ENCODE measurements at regions not wholly inside any gene's neighbourhood (a gene's known extent, or its start where the extent isn't known, plus 50 kb on each side); places are given as distances from the start of the nearest gene placed in this dataset.

DNA sequence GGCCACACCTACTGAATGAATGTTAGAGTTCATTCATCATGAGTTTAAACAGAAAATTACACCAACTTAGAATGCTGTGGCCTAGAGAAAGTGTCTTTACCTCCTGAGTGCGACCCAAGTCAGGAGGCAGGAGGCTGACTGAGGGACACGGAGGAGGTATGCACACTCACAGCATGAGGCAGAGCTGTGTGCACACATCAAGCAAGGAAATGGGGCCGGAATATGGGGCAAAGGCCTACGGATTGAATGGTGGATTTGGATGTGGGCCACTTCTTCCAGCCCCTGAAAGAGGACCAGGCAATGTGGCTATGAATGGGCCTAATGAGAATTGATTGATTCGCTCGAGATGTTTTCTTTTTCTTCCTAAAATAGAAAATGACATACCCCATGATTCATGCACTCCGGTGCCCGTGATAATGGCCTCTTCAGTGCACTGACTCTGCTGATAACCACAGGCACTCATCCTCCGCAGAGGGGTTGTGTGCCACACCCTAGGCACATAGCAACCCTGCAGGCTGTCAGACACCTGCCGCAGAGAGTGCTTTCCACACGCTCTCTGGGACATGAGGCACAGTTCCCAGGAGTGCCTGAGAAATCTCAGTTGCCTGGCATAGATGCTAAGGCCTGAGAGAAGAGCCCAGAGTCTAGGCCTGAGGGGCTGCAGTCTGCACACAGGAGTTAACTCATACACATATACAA, 155.5 kb downstream of the GLUL start (continued):
- TF ChIP-seq, protein P1, sequence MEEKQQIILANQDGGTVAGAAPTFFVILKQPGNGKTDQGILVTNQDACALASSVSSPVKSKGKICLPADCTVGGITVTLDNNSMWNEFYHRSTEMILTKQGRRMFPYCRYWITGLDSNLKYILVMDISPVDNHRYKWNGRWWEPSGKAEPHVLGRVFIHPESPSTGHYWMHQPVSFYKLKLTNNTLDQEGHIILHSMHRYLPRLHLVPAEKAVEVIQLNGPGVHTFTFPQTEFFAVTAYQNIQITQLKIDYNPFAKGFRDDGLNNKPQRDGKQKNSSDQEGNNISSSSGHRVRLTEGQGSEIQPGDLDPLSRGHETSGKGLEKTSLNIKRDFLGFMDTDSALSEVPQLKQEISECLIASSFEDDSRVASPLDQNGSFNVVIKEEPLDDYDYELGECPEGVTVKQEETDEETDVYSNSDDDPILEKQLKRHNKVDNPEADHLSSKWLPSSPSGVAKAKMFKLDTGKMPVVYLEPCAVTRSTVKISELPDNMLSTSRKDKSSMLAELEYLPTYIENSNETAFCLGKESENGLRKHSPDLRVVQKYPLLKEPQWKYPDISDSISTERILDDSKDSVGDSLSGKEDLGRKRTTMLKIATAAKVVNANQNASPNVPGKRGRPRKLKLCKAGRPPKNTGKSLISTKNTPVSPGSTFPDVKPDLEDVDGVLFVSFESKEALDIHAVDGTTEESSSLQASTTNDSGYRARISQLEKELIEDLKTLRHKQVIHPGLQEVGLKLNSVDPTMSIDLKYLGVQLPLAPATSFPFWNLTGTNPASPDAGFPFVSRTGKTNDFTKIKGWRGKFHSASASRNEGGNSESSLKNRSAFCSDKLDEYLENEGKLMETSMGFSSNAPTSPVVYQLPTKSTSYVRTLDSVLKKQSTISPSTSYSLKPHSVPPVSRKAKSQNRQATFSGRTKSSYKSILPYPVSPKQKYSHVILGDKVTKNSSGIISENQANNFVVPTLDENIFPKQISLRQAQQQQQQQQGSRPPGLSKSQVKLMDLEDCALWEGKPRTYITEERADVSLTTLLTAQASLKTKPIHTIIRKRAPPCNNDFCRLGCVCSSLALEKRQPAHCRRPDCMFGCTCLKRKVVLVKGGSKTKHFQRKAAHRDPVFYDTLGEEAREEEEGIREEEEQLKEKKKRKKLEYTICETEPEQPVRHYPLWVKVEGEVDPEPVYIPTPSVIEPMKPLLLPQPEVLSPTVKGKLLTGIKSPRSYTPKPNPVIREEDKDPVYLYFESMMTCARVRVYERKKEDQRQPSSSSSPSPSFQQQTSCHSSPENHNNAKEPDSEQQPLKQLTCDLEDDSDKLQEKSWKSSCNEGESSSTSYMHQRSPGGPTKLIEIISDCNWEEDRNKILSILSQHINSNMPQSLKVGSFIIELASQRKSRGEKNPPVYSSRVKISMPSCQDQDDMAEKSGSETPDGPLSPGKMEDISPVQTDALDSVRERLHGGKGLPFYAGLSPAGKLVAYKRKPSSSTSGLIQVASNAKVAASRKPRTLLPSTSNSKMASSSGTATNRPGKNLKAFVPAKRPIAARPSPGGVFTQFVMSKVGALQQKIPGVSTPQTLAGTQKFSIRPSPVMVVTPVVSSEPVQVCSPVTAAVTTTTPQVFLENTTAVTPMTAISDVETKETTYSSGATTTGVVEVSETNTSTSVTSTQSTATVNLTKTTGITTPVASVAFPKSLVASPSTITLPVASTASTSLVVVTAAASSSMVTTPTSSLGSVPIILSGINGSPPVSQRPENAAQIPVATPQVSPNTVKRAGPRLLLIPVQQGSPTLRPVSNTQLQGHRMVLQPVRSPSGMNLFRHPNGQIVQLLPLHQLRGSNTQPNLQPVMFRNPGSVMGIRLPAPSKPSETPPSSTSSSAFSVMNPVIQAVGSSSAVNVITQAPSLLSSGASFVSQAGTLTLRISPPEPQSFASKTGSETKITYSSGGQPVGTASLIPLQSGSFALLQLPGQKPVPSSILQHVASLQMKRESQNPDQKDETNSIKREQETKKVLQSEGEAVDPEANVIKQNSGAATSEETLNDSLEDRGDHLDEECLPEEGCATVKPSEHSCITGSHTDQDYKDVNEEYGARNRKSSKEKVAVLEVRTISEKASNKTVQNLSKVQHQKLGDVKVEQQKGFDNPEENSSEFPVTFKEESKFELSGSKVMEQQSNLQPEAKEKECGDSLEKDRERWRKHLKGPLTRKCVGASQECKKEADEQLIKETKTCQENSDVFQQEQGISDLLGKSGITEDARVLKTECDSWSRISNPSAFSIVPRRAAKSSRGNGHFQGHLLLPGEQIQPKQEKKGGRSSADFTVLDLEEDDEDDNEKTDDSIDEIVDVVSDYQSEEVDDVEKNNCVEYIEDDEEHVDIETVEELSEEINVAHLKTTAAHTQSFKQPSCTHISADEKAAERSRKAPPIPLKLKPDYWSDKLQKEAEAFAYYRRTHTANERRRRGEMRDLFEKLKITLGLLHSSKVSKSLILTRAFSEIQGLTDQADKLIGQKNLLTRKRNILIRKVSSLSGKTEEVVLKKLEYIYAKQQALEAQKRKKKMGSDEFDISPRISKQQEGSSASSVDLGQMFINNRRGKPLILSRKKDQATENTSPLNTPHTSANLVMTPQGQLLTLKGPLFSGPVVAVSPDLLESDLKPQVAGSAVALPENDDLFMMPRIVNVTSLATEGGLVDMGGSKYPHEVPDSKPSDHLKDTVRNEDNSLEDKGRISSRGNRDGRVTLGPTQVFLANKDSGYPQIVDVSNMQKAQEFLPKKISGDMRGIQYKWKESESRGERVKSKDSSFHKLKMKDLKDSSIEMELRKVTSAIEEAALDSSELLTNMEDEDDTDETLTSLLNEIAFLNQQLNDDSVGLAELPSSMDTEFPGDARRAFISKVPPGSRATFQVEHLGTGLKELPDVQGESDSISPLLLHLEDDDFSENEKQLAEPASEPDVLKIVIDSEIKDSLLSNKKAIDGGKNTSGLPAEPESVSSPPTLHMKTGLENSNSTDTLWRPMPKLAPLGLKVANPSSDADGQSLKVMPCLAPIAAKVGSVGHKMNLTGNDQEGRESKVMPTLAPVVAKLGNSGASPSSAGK (IDR thresholded peaks at IDR 0.05): peak; percentile 41
- TF ChIP-seq PML (IDR thresholded peaks at IDR 0.05; ENCODE audit: low read length) (peak; percentile 84), MECOM (CRISPR knock-in tag; IDR thresholded peaks at IDR 0.05) (peak; percentile 92), FIP1L1 (IDR thresholded peaks at IDR 0.05; ENCODE audit: low read depth, low read length, poor library complexity, severe bottlenecking) (no peak), CBX3 (IDR thresholded peaks at IDR 0.05; ENCODE audit: borderline replicate concordance in 1 of 2, low read length in 2 of 2) (peak in 1 of 2 experiments; percentile 59; a peak in 1 of 3 replicates), ZNF778 (CRISPR knock-in tag; IDR thresholded peaks at IDR 0.05) (no peak), BRD9 (IDR thresholded peaks at IDR 0.05; ENCODE audit: low read depth, partially characterized antibody) (no peak), KAT2B (IDR thresholded peaks at IDR 0.05; ENCODE audit: low read depth, low read length) (no peak), ZNF75A (CRISPR knock-in tag; IDR thresholded peaks at IDR 0.05) (no peak), SMARCC2 (IDR thresholded peaks at IDR 0.05; ENCODE audit: low read depth) (peak; percentile 89), ARID1B (IDR thresholded peaks at IDR 0.05) (peak; percentile 98), NCOA6 (IDR thresholded peaks at IDR 0.05) (no peak), POLR2B (IDR thresholded peaks at IDR 0.05; ENCODE audit: low read depth, partially characterized antibody) (no peak)
- TF ChIP-seq, protein P2, sequence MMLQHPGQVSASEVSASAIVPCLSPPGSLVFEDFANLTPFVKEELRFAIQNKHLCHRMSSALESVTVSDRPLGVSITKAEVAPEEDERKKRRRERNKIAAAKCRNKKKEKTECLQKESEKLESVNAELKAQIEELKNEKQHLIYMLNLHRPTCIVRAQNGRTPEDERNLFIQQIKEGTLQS (IDR thresholded peaks at IDR 0.05): peak; percentile 98
- TF ChIP-seq, protein P2 (CRISPR knock-in tag; conservative IDR thresholded peaks at IDR 0.05): peak; percentile 99
- TF ChIP-seq, protein P3, sequence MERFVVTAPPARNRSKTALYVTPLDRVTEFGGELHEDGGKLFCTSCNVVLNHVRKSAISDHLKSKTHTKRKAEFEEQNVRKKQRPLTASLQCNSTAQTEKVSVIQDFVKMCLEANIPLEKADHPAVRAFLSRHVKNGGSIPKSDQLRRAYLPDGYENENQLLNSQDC (CRISPR knock-in tag; IDR thresholded peaks at IDR 0.05): no peak

All from K562 (cell line).